IMR-90 (cell line): ENCODE measurements at regions not wholly inside any gene's neighbourhood (a gene's known extent, or its start where the extent isn't known, plus 50 kb on each side); places are given as distances from the start of the nearest gene placed in this dataset.

ENCODE experiments used
- ATAC-seq: fragments of 200-7000 bp; cut with Tn5 transposase; 2 replicates; pipeline ENCODE4 v1.9.1; 2020; ENCODE audit warnings: low read depth, mild to moderate bottlenecking, moderate library complexity
- BruUV-seq: library from RNA; stranded (reverse); fragments of 400-500 nt; replicated peaks from 2 replicates; lab custom pipeline; 2021; lab: Mats Ljungman, UMichigan
- CTCF ChIA-PET: fragments of 300-600 bp; formaldehyde crosslinking; extraction: SDS; loops from one replicate; lab custom pipeline; 2021; ENCODE audit warnings: antibody characterized with exemption; lab: Yijun Ruan, JAX
- POLR2A ChIA-PET: fragments of 300-600 bp; sonication (Branson Sonifier 250); formaldehyde crosslinking; loops from one replicate; lab custom pipeline; 2022; ENCODE audit warnings: antibody characterized with exemption; ENCODE audit not compliant: unreplicated experiment; lab: Charles Lee
- DNase-seq: peaks from one replicate; pipeline ENCODE4 v3.0.0; 2013
- H2AFZ ChIP-seq: replicated peaks from 2 replicates; pipeline ENCODE3; 2013; ENCODE audit warnings: low read length, mild to moderate bottlenecking; ENCODE audit not compliant: poor library complexity
- H2AK5ac ChIP-seq: 2 replicates; pipeline ENCODE4 v1.6.1; 2013; ENCODE audit warnings: low read depth, low read length, inconsistent platforms
- H2AK9ac ChIP-seq: replicated peaks from 2 replicates; pipeline ENCODE3; 2013; ENCODE audit warnings: mild to moderate bottlenecking, low read depth, low read length, moderate library complexity; ENCODE audit not compliant: poor library complexity
- H2BK120ac ChIP-seq: 2 replicates; pipeline ENCODE4 v1.6.1; 2013; ENCODE audit warnings: low read depth, low read length, inconsistent platforms
- H2BK15ac ChIP-seq: 3 replicates; pipeline ENCODE4 v1.6.1; 2013; ENCODE audit warnings: low read depth, low read length, inconsistent platforms
- H2BK20ac ChIP-seq: 2 replicates; pipeline ENCODE4 v1.6.1; 2013; ENCODE audit warnings: low read depth, mild to moderate bottlenecking, inconsistent platforms, low read length, moderate library complexity
- H2BK5ac ChIP-seq: 2 replicates; pipeline ENCODE4 v1.6.1; 2013; ENCODE audit warnings: mild to moderate bottlenecking, low read depth, low read length, inconsistent platforms; ENCODE audit not compliant: poor library complexity, severe bottlenecking
- H3K14ac ChIP-seq: replicated peaks from 2 replicates; pipeline ENCODE4 v1.6.1; 2013; ENCODE audit warnings: low read depth, low read length, inconsistent platforms
- H3K18ac ChIP-seq: 2 replicates; pipeline ENCODE4 v1.6.1; 2013; ENCODE audit warnings: low read depth, low read length, control low read depth
- H3K23ac ChIP-seq: 2 replicates; pipeline ENCODE4 v1.6.1; 2013; ENCODE audit warnings: low read depth, low read length, inconsistent platforms
- H3K27ac ChIP-seq: 2 replicates; pipeline ENCODE4 v1.5.1; 2013; ENCODE audit warnings: mild to moderate bottlenecking, control low read depth, low read length; ENCODE audit not compliant: insufficient read depth
- H3K27me3 ChIP-seq: 2 replicates; pipeline ENCODE4 v1.6.1; 2013; ENCODE audit warnings: low read length; ENCODE audit not compliant: control insufficient read depth, insufficient read depth
- H3K36me3 ChIP-seq: 2 replicates; pipeline ENCODE4 v1.6.1; 2013; ENCODE audit warnings: low read length, mixed read lengths; ENCODE audit not compliant: control insufficient read depth, insufficient read depth
- H3K4ac ChIP-seq: 2 replicates; pipeline ENCODE4 v1.6.1; 2013; ENCODE audit warnings: low read depth, low read length, inconsistent platforms
- H3K4me1 ChIP-seq: 2 replicates; pipeline ENCODE4 v1.6.1; 2013; ENCODE audit warnings: low read length, mixed read lengths; ENCODE audit not compliant: control insufficient read depth, insufficient read depth
- H3K4me2 ChIP-seq: 2 replicates; pipeline ENCODE4 v1.6.1; 2013; ENCODE audit warnings: low read depth, mild to moderate bottlenecking, control low read depth, low read length, moderate library complexity
- H3K4me3 ChIP-seq: 2 replicates; pipeline ENCODE4 v1.5.1; 2013; ENCODE audit warnings: low read depth, mild to moderate bottlenecking, control low read depth, low read length, moderate library complexity; ENCODE audit not compliant: insufficient read depth
- H3K56ac ChIP-seq: 2 replicates; pipeline ENCODE4 v1.6.1; 2013; ENCODE audit warnings: low read length, inconsistent platforms; ENCODE audit not compliant: insufficient read depth; ENCODE audit errors: extremely low read depth
- H3K79me1 ChIP-seq, 2 experiments: 2 replicates each; pipeline ENCODE4 v1.6.1; 2013; ENCODE audit warnings: low read length in 2 of 2, inconsistent platforms in 1 of 2, low read depth in 1 of 2
- H3K9ac ChIP-seq: 2 replicates; pipeline ENCODE4 v1.6.1; 2013; ENCODE audit warnings: low read depth, low read length, control low read depth
- H3K9me1 ChIP-seq: 2 replicates; pipeline ENCODE4 v1.6.1; 2013; ENCODE audit warnings: low read length, inconsistent platforms; ENCODE audit not compliant: insufficient read depth
- H3K9me3 ChIP-seq: 2 replicates; pipeline ENCODE4 v1.6.1; 2013; ENCODE audit warnings: low read length; ENCODE audit not compliant: control insufficient read depth, insufficient read depth
- H4K20me1 ChIP-seq: 2 replicates; pipeline ENCODE4 v1.6.1; 2013; ENCODE audit warnings: low read length, inconsistent platforms; ENCODE audit not compliant: insufficient read depth
- H4K5ac ChIP-seq: 2 replicates; pipeline ENCODE4 v1.6.1; 2013; ENCODE audit warnings: mild to moderate bottlenecking, low read depth, low read length, control low read depth
- H4K8ac ChIP-seq, 2 experiments: 2 replicates each; pipeline ENCODE4 v1.6.1; 2013; ENCODE audit warnings: low read depth in 2 of 2, low read length in 2 of 2, control low read depth in 1 of 2, inconsistent platforms in 1 of 2
- H4K91ac ChIP-seq: 2 replicates; pipeline ENCODE4 v1.6.1; 2013; ENCODE audit warnings: low read depth, low read length, inconsistent platforms; ENCODE audit not compliant: insufficient read depth
- BHLHE40 ChIP-seq: fragments of 150-350 bp; IDR thresholded peaks from 2 replicates; pipeline ENCODE4 v1.6.1; 2016; ENCODE audit warnings: mild to moderate bottlenecking, low read depth, low read length
- CEBPB ChIP-seq: IDR thresholded peaks from 2 replicates; pipeline ENCODE4 v1.6.1; 2012; ENCODE audit warnings: low read depth, low read length, improper control_type of control experiment
- NFE2L2 ChIP-seq: fragments of 150-350 bp; IDR thresholded peaks from 2 replicates; pipeline ENCODE4 v1.6.1; 2016; ENCODE audit warnings: low read depth, mild to moderate bottlenecking, low read length
- RCOR1 ChIP-seq: IDR thresholded peaks from 2 replicates; pipeline ENCODE4 v1.6.1; 2012; ENCODE audit warnings: mild to moderate bottlenecking, low read length, improper control_type of control experiment; ENCODE audit not compliant: insufficient replicate concordance
- SMC3 ChIP-seq: fragments of 150-350 bp; IDR thresholded peaks from 2 replicates; pipeline ENCODE4 v1.6.1; 2016; ENCODE audit warnings: low read depth, mild to moderate bottlenecking, antibody characterized with exemption, low read length, moderate library complexity
- WGBS, 2 experiments: methylation state at CpG; one replicate each; pipeline versions ENCODE4 v1.1.5 to v1.1.7; 2013; ENCODE audit warnings: missing lambda C conversion rate in 2 of 2; ENCODE audit not compliant: insufficient read length in 1 of 2; ENCODE audit errors: extremely low coverage in 2 of 2; 5-methylcytosine and 5-hydroxymethylcytosine counted together
- dilution Hi-C: fragments of 300-500 bp; cut with HindIII; formaldehyde crosslinking; loops from one replicate; pipeline ENCODE4 v1.14.3; 2018; ENCODE audit warnings: low sequenced_read_pairs; ENCODE audit not compliant: unreplicated experiment
- in situ Hi-C: fragments of 300-500 bp; cut with MboI; formaldehyde crosslinking; loops from 3 replicates; pipeline ENCODE4 v1.14.3; 2019; ENCODE audit warnings: low sequenced_read_pairs, inconsistent platforms, mixed read lengths
- intact Hi-C: fragments of 100-400 bp; cut with micrococcal nuclease; formaldehyde crosslinking; loops from 2 replicates; pipeline ENCODE4 v1.10.0; 2022

DNA sequence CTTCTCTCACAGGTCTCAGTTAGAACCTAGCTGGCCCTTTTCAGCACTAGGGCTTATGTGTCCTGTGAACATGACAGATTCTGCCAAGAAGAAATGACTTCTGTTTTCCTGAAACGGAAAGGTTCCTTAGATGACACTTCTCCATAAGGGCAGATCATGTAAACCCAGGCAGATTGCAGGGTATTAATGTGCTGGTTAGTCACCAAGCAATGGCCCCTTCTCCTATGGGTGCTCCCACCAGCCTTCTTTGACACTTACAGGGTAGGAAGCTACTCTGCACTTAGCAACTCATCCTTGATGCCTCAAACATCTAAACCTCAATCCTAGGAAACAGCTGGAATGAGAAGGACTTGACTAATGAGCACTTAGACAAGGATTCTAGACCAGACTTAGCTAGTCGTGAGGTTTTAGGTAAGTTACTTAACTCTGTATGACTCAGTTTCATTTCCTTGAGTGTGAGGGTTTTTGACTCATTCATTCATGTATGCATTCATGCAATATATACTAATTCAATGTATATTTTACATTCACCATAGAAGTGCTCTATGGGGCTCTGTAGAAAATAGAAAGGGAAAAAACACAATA, 74.1 kb upstream of the PLXNA2 start:
- H4K8ac ChIP-seq = no peak overlapping the region
- ATAC-seq (no peak), DNase-seq (no peak)
- no peak overlapping the region for H2AK9ac ChIP-seq
- H3K4me1 ChIP-seq = no peaks in the 10 kb centered on the region
- BruUV-seq = no TSS peak
- H2AK5ac ChIP-seq = no peak overlapping the region
- no peak overlapping the region for H2BK15ac ChIP-seq
- H3K9me1 ChIP-seq = no peaks in the 10 kb centered on the region
- TF ChIP-seq BHLHE40 = no peak
- no peak for TF ChIP-seq CEBPB
- no peak for TF ChIP-seq NFE2L2
- TF ChIP-seq RCOR1 = no peak
- no peak for TF ChIP-seq SMC3
- H2BK5ac ChIP-seq = no peak overlapping the region
- no peaks in the 10 kb centered on the region for H4K20me1 ChIP-seq
- no peak overlapping the region for H3K9ac ChIP-seq
- in situ Hi-C loops = no loop called here
- H3K9me3 ChIP-seq = no peaks in the 10 kb centered on the region
- H3K4me2 ChIP-seq = no peak overlapping the region
- no peak overlapping the region for H3K4ac ChIP-seq
- H3K27me3 ChIP-seq = no peaks in the 10 kb centered on the region
- H3K79me1 ChIP-seq = no peaks in the 10 kb centered on the region
- no peak overlapping the region for H3K56ac ChIP-seq
- H4K5ac ChIP-seq = no peak overlapping the region
- H3K14ac ChIP-seq = no peak overlapping the region
- dilution Hi-C loops = no loop called here
- H3K27ac ChIP-seq = no peak overlapping the region
- no peak overlapping the region for H3K18ac ChIP-seq
- H3K23ac ChIP-seq = no peak overlapping the region
- intact Hi-C loops = no loop called here
- H3K36me3 ChIP-seq = no peaks in the 10 kb centered on the region
- H2AFZ ChIP-seq = no peak overlapping the region
- no peak overlapping the region for H2BK20ac ChIP-seq
- ChIA-PET POLR2A (no interaction called here), CTCF (no interaction called here)
- H2BK120ac ChIP-seq = no peak overlapping the region
- H4K91ac ChIP-seq = no peak overlapping the region
- no peak overlapping the region for H3K4me3 ChIP-seq
- WGBS, 2 experiments = no CpG with 5 or more reads among the region's 2 CpGs
